BE2C (cell line): ENCODE measurements at regions not wholly inside any gene's neighbourhood (a gene's known extent, or its start where the extent isn't known, plus 50 kb on each side); places are given as distances from the start of the nearest gene placed in this dataset.

Experiments
- DNase-seq: peaks from one replicate; pipeline ENCODE4 v3.0.0-alpha.2; 2020
- H3K27me3 ChIP-seq: fragments of 250-450 bp; sonication (Bioruptor Pico); 2 replicates; pipeline ENCODE4 v1.5.1; 2020; ENCODE audit warnings: mild to moderate bottlenecking
- H3K36me3 ChIP-seq: fragments of 250-450 bp; sonication (Bioruptor Pico); 2 replicates; pipeline ENCODE4 v1.5.1; 2020; ENCODE audit warnings: mild to moderate bottlenecking
- H3K4me1 ChIP-seq: fragments of 250-450 bp; sonication (Bioruptor Pico); 2 replicates; pipeline ENCODE4 v1.5.1; 2020
- H3K4me3 ChIP-seq: 2 replicates; pipeline ENCODE4 v1.5.1; 2011; ENCODE audit warnings: low read depth, low read length
- H3K9me3 ChIP-seq: fragments of 250-450 bp; sonication (Bioruptor Pico); 2 replicates; pipeline ENCODE4 v1.5.1; 2020
- CTCF ChIP-seq: IDR thresholded peaks from 2 replicates; pipeline ENCODE4 v1.5.1; 2012; ENCODE audit warnings: mild to moderate bottlenecking, low read depth, low read length

- no peaks in the 10 kb centered on the region for H3K4me1 ChIP-seq
- no peak overlapping the region for H3K4me3 ChIP-seq
- no peaks in the 10 kb centered on the region for H3K9me3 ChIP-seq
- no peaks in the 10 kb centered on the region for H3K27me3 ChIP-seq
- H3K36me3 ChIP-seq: no peaks in the 10 kb centered on the region
- no peak for DNase-seq
- TF ChIP-seq CTCF: no peak
Measured at GRCh38 chr10:121330563-121330962, 267.7 kb downstream of the FGFR2 start.

- Histone ChIP-seq H3K4me3 (no peak overlapping the region), H3K4me1 (no peaks in the 10 kb centered on the region), H3K27me3 (no peaks in the 10 kb centered on the region), H3K36me3 (no peaks in the 10 kb centered on the region), H3K9me3 (no peaks in the 10 kb centered on the region)
- DNase-seq: no peak
- TF ChIP-seq CTCF: no peak
Measured at GRCh38 chr10:121332353-121332752, 265.9 kb downstream of the FGFR2 start.

GRCh38 chr10:121332829-121333765, 265.1 kb downstream of the FGFR2 start:
- no peaks in the 10 kb centered on the region for H3K4me1 ChIP-seq
- no peak for TF ChIP-seq CTCF
- H3K9me3 ChIP-seq: no peaks in the 10 kb centered on the region
- DNase-seq: no peak
- no peaks in the 10 kb centered on the region for H3K36me3 ChIP-seq
- no peak overlapping the region for H3K4me3 ChIP-seq
- no peaks in the 10 kb centered on the region for H3K27me3 ChIP-seq

GRCh38 chr10:121335386-121335925, 262.8 kb downstream of the FGFR2 start:
- TF ChIP-seq CTCF: no peak
- no peaks in the 10 kb centered on the region for H3K4me1 ChIP-seq
- no peaks in the 10 kb centered on the region for H3K9me3 ChIP-seq
- DNase-seq: no peak
- H3K4me3 ChIP-seq: no peak overlapping the region
- H3K36me3 ChIP-seq: no peaks in the 10 kb centered on the region
- no peaks in the 10 kb centered on the region for H3K27me3 ChIP-seq

GRCh38 chr10:121337427-121337826, 260.8 kb downstream of the FGFR2 start:
- TF ChIP-seq CTCF: no peak
- Histone ChIP-seq H3K4me1 (no peaks in the 10 kb centered on the region), H3K27me3 (no peaks in the 10 kb centered on the region), H3K9me3 (no peaks in the 10 kb centered on the region), H3K4me3 (no peak overlapping the region), H3K36me3 (no peaks in the 10 kb centered on the region)
- no peak for DNase-seq
